ENCODE measurements at regions not wholly inside any gene's neighbourhood (a gene's known extent, or its start where the extent isn't known, plus 50 kb on each side); places are given as distances from the start of the nearest gene placed in this dataset.

GRCh38 chr11:120007144-120007543 is 130.8 kb downstream of the TRIM29 start:
- TF ChIP-seq CTCF (IDR thresholded peaks at IDR 0.05) (no peak), POLR2A (IDR thresholded peaks at IDR 0.05) (no peak)
